HCT116 (cell line): ENCODE measurements at regions not wholly inside any gene's neighbourhood (a gene's known extent, or its start where the extent isn't known, plus 50 kb on each side); places are given as distances from the start of the nearest gene placed in this dataset.
"Not testable (repeated sequence)": the region's sequence is repeated elsewhere in the genome, so short reads cannot be mapped to it uniquely, and the experiment has no call there.

Experiments
- ATAC-seq: fragments of 200-7000 bp; cut with Tn5 transposase; 2 replicates; pipeline ENCODE4 v1.9.1; 2020; ENCODE audit warnings: mild to moderate bottlenecking, moderate library complexity
- BruUV-seq: library from RNA; stranded (reverse); fragments of 400-500 nt; replicated peaks from 2 replicates; lab custom pipeline; 2021; lab: Mats Ljungman, UMichigan
- CTCF ChIA-PET: fragments of 300-600 bp; sonication (Branson Sonifier 250); formaldehyde crosslinking; loops from one replicate; lab custom pipeline; 2021; ENCODE audit warnings: antibody characterized with exemption; lab: Charles Lee
- POLR2A ChIA-PET: fragments of 300-600, 350-600 bp; sonication (Branson Sonifier 250); formaldehyde crosslinking; loops from one replicate; lab custom pipeline; 2021; ENCODE audit warnings: antibody characterized with exemption; lab: Charles Lee
- RAD21 ChIA-PET, 2 experiments: fragments of 300-600 bp; sonication (Branson Sonifier 250); formaldehyde crosslinking; loops; one replicate each; lab custom pipeline; 2023; ENCODE audit warnings: low total read pairs in 2 of 2; ENCODE audit not compliant: uncharacterized antibody in 2 of 2, unreplicated experiment in 2 of 2, low non-redundant PET in 1 of 2; lab: Charles Lee
- DNase-seq: peaks from one replicate; pipeline ENCODE4 v3.0.0-alpha.2; 2010; ENCODE audit warnings: low read depth, low spot score
- H2AFZ ChIP-seq: fragments of 200-600 bp; shearing (Covaris generic), sonication (generic); 2 replicates; pipeline ENCODE4 v1.6.1; 2017; ENCODE audit warnings: low read depth, mixed run types, mixed read lengths, antibody characterized with exemption, low read length; ENCODE audit not compliant: poor library complexity, severe bottlenecking
- H3K27ac ChIP-seq: 2 replicates; pipeline ENCODE4 v1.5.1; 2012; ENCODE audit warnings: low read depth, low read length
- H3K27me3 ChIP-seq: fragments of 200-600 bp; sonication (generic); 2 replicates; pipeline ENCODE4 v1.6.1; 2016; ENCODE audit warnings: mixed run types, low read length, mixed read lengths; ENCODE audit not compliant: insufficient read depth
- H3K36me3 ChIP-seq, 2 experiments: fragments of 200-500 bp in 1 of 2; fragments of 200-600 bp in 1 of 2; sonication (Bioruptor generic) in 1 of 2; sonication (generic) in 1 of 2; 2 replicates each; pipeline versions ENCODE4 v1.5.1 to v1.6.1; 2014 to 2016; ENCODE audit warnings: low read length in 2 of 2, inconsistent platforms in 1 of 2, mixed read lengths in 1 of 2, mixed run types in 1 of 2; ENCODE audit not compliant: insufficient read depth in 2 of 2, control insufficient read depth in 1 of 2
- H3K4me1 ChIP-seq, 2 experiments: fragments of 200-600 bp in 1 of 2; sonication (generic) in 1 of 2; 2 replicates each; pipeline versions ENCODE4 v1.5.1 to v1.6.1; 2012 to 2017; ENCODE audit warnings: low read length in 2 of 2, inconsistent platforms in 1 of 2, mild to moderate bottlenecking in 1 of 2, mixed read lengths in 1 of 2, mixed run types in 1 of 2, moderate library complexity in 1 of 2; ENCODE audit not compliant: insufficient read depth in 2 of 2, control insufficient read depth in 1 of 2
- H3K4me2 ChIP-seq: fragments of 200-600 bp; sonication (generic); 2 replicates; pipeline ENCODE4 v1.6.1; 2017; ENCODE audit warnings: mixed run types, low read length, mixed read lengths
- H3K4me3 ChIP-seq, 2 experiments: fragments of 200-600 bp in 1 of 2; sonication (generic) in 1 of 2; replicated peaks in 1 of 2; 2 replicates each; pipeline ENCODE4 v1.5.1; 2011 to 2016; ENCODE audit warnings: low read length in 2 of 2, control low read depth in 1 of 2, low read depth in 1 of 2, mild to moderate bottlenecking in 1 of 2, mixed read lengths in 1 of 2, mixed run types in 1 of 2
- H3K79me2 ChIP-seq: fragments of 200-600 bp; sonication (generic); 2 replicates; pipeline ENCODE4 v1.6.1; 2017; ENCODE audit warnings: mild to moderate bottlenecking, mixed run types, low read length, moderate library complexity, mixed read lengths; ENCODE audit not compliant: insufficient read depth
- H3K9ac ChIP-seq: fragments of 200-600 bp; sonication (generic); 2 replicates; pipeline ENCODE4 v1.6.1; 2016; ENCODE audit warnings: low read length, mixed read lengths
- H3K9me2 ChIP-seq: fragments of 200-600 bp; sonication (generic), shearing (Covaris generic); 2 replicates; pipeline ENCODE4 v1.6.1; 2017; ENCODE audit warnings: mixed run types, mild to moderate bottlenecking, moderate library complexity; ENCODE audit not compliant: insufficient read depth
- H3K9me3 ChIP-seq, 2 experiments: fragments of 200-500 bp in 1 of 2; fragments of 200-600 bp in 1 of 2; sonication (Bioruptor generic) in 1 of 2; sonication (generic) in 1 of 2; 2 replicates each; pipeline ENCODE4 v1.6.1; 2014 to 2017; ENCODE audit warnings: low read length in 2 of 2, mixed read lengths in 2 of 2, inconsistent platforms in 1 of 2, low read depth in 1 of 2, mild to moderate bottlenecking in 1 of 2, mixed run types in 1 of 2, moderate library complexity in 1 of 2; ENCODE audit not compliant: control insufficient read depth in 1 of 2, insufficient read depth in 1 of 2
- H4K20me1 ChIP-seq: fragments of 200-600 bp; sonication (generic), shearing (Covaris generic); 2 replicates; pipeline ENCODE4 v1.6.1; 2017; ENCODE audit warnings: mixed run types, mild to moderate bottlenecking, moderate library complexity; ENCODE audit not compliant: insufficient read depth
- EGR1 ChIP-seq: IDR thresholded peaks from 2 replicates; pipeline ENCODE4 v1.6.1; 2012; ENCODE audit warnings: low read depth
- ELF1 ChIP-seq: IDR thresholded peaks from 2 replicates; pipeline ENCODE4 v1.6.1; 2012; ENCODE audit warnings: low read depth, borderline replicate concordance
- JUND ChIP-seq: IDR thresholded peaks from 2 replicates; pipeline ENCODE4 v1.6.1; 2012
- SIN3A ChIP-seq: IDR thresholded peaks from 2 replicates; pipeline ENCODE4 v1.6.1; 2012; ENCODE audit warnings: low read depth
- ZFX ChIP-seq: fragments of 450-650 bp; IDR thresholded peaks from 2 replicates; pipeline ENCODE4 v1.6.1; 2017
- ZNF274 ChIP-seq: fragments of 200-500 bp; sonication (Bioruptor generic); IDR thresholded peaks from 2 replicates; pipeline ENCODE4 v1.6.1; 2014; ENCODE audit warnings: mild to moderate bottlenecking, low read depth, low read length, inconsistent platforms
- intact Hi-C: fragments of 100-400 bp; cut with micrococcal nuclease; formaldehyde crosslinking; loops from 2 replicates; pipeline ENCODE4 v1.10.0; 2022
- TF ChIP-seq, protein P1 (sequence below): IDR thresholded peaks from 2 replicates; pipeline ENCODE4 v1.6.1; 2012; ENCODE audit warnings: low read depth

DNA sequence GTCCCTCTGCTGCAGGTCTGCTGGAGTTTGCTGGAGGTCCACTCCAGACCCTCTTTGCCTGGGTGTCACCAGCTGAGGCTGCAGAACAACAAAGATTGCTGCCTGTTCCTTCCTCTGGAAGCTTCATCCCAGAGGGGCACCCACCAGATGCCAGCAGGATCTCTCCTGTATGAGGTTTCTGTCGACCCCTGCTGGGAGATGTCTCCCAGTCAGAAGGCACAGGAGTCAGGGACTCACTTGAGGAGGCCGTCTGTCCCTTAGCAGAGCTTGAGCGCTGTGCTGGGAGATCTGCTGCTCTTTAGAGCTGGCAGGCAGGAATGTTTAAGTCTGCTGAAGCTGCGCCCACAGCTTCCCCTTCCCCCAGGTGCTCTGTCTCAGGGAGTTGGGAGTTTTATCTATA is 196.2 kb downstream of the C4orf33 start:
- H4K20me1 ChIP-seq, H3K27me3 ChIP-seq, H3K27ac ChIP-seq, intact Hi-C loops, H3K4me3 ChIP-seq, H3K9ac ChIP-seq, CTCF ChIA-PET, H3K36me3 ChIP-seq, H3K9me3 ChIP-seq, DNase-seq, H3K9me2 ChIP-seq, H3K4me2 ChIP-seq, H2AFZ ChIP-seq, H3K79me2 ChIP-seq, ATAC-seq, H3K4me1 ChIP-seq, POLR2A ChIA-PET, RAD21 ChIA-PET, BruUV-seq: not testable (repeated sequence)

DNA sequence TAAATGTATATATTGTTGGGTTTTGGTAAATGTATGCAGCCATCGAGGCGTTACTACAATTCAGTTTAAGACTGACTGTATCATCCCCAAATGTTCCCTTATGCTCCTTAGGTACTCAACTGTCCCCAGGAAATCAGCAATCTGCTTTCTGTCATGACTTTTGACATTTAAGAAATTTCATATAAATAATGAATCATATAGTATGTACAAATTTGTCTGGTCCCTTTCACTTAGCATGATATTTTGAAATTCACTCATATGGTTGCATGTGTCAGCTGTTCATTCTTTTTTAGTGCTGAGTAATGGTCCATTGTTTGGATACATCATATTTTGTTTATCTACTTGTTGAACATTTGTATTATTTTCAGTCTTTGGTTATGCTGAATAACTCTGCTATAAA is 218.8 kb downstream of the C4orf33 start:
- no TSS peak for BruUV-seq

More for the DNA sequence above, 218.8 kb downstream of the C4orf33 start:
- H3K79me2 ChIP-seq = no peaks in the 10 kb centered on the region
- no peak overlapping the region for H3K4me3 ChIP-seq
- POLR2A ChIA-PET = no interaction called here
- H3K9me3 ChIP-seq = no peaks in the 10 kb centered on the region
- DNase-seq (no peak), ATAC-seq (no peak)
- no peak overlapping the region for H2AFZ ChIP-seq
- TF ChIP-seq EGR1 = no peak
- no peak for TF ChIP-seq ZFX
- TF ChIP-seq SIN3A = no peak
- no peak for TF ChIP-seq ELF1
- TF ChIP-seq ZNF274 = no peak
- TF ChIP-seq, protein P1, sequence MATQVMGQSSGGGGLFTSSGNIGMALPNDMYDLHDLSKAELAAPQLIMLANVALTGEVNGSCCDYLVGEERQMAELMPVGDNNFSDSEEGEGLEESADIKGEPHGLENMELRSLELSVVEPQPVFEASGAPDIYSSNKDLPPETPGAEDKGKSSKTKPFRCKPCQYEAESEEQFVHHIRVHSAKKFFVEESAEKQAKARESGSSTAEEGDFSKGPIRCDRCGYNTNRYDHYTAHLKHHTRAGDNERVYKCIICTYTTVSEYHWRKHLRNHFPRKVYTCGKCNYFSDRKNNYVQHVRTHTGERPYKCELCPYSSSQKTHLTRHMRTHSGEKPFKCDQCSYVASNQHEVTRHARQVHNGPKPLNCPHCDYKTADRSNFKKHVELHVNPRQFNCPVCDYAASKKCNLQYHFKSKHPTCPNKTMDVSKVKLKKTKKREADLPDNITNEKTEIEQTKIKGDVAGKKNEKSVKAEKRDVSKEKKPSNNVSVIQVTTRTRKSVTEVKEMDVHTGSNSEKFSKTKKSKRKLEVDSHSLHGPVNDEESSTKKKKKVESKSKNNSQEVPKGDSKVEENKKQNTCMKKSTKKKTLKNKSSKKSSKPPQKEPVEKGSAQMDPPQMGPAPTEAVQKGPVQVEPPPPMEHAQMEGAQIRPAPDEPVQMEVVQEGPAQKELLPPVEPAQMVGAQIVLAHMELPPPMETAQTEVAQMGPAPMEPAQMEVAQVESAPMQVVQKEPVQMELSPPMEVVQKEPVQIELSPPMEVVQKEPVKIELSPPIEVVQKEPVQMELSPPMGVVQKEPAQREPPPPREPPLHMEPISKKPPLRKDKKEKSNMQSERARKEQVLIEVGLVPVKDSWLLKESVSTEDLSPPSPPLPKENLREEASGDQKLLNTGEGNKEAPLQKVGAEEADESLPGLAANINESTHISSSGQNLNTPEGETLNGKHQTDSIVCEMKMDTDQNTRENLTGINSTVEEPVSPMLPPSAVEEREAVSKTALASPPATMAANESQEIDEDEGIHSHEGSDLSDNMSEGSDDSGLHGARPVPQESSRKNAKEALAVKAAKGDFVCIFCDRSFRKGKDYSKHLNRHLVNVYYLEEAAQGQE = no peak
- no peak for TF ChIP-seq JUND
- H3K4me2 ChIP-seq = no peak overlapping the region
- RAD21 ChIA-PET = no interaction called here
- no peaks in the 10 kb centered on the region for H3K9me2 ChIP-seq
- no peaks in the 10 kb centered on the region for H4K20me1 ChIP-seq
- CTCF ChIA-PET = no interaction called here
- no peaks in the 10 kb centered on the region for H3K4me1 ChIP-seq
- intact Hi-C loops = no loop called here
- H3K27me3 ChIP-seq = no peaks in the 10 kb centered on the region
- H3K36me3 ChIP-seq = no peaks in the 10 kb centered on the region
- no peak overlapping the region for H3K27ac ChIP-seq
- no peak overlapping the region for H3K9ac ChIP-seq
